Muscle layer of duodenum (tissue), 2 donors: ENCODE measurements at regions not wholly inside any gene's neighbourhood (a gene's known extent, or its start where the extent isn't known, plus 50 kb on each side); places are given as distances from the start of the nearest gene placed in this dataset.

Source experiments
- H3K27ac ChIP-seq: one replicate; pipeline ENCODE4 v1.7.0; 2013; ENCODE audit warnings: mild to moderate bottlenecking, low read length
- H3K27me3 ChIP-seq: one replicate; pipeline ENCODE4 v1.7.0; 2013; ENCODE audit warnings: low read depth, mild to moderate bottlenecking, control low read depth, low read length
- H3K36me3 ChIP-seq, 2 donors: one replicate each; pipeline ENCODE4 v1.7.0; 2013; ENCODE audit warnings: low read length in 2 of 2, control low read depth in 1 of 2, mild to moderate bottlenecking in 1 of 2; ENCODE audit not compliant: insufficient read depth in 2 of 2, control insufficient read depth in 1 of 2
- H3K4me1 ChIP-seq, 2 donors: one replicate each; pipeline ENCODE4 v1.7.0; 2013; ENCODE audit warnings: low read length in 2 of 2, mild to moderate bottlenecking in 2 of 2, control low read depth in 1 of 2, moderate library complexity in 1 of 2; ENCODE audit not compliant: insufficient read depth in 2 of 2, control insufficient read depth in 1 of 2
- H3K4me3 ChIP-seq, 2 donors: one replicate each; pipeline ENCODE4 v1.7.0; 2013; ENCODE audit warnings: low read length in 2 of 2, low read depth in 1 of 2, mild to moderate bottlenecking in 1 of 2
- H3K9me3 ChIP-seq, 2 donors: one replicate each; pipeline ENCODE4 v1.7.0; 2013; ENCODE audit warnings: low read length in 2 of 2, control low read depth in 1 of 2, mild to moderate bottlenecking in 1 of 2; ENCODE audit not compliant: control insufficient read depth in 1 of 2
- donor health status: healthy.

GRCh38 chr9:31255211-31255610 lies 1129.2 kb upstream of the ACO1 start:
- H3K4me3 ChIP-seq, result no peak overlapping the region
- no peaks in the 10 kb centered on the region for H3K4me1 ChIP-seq
- H3K9me3 ChIP-seq, result peaks cover 0 to 11% of the 10 kb centered on the region in 2 donors
- H3K27ac ChIP-seq, result no peak overlapping the region
- H3K27me3 ChIP-seq, result no peaks in the 10 kb centered on the region
- no peaks in the 10 kb centered on the region for H3K36me3 ChIP-seq

- Histone ChIP-seq H3K4me1 (no peaks in the 10 kb centered on the region), H3K27ac (no peak overlapping the region), H3K4me3 (no peak overlapping the region), H3K9me3 (no peaks in the 10 kb centered on the region), H3K36me3 (no peaks in the 10 kb centered on the region), H3K27me3 (no peaks in the 10 kb centered on the region)
Observed at GRCh38 chr9:31259824-31260223, 1124.6 kb upstream of the ACO1 start.

- Histone ChIP-seq H3K9me3 (no peaks in the 10 kb centered on the region), H3K4me3 (no peak overlapping the region), H3K27ac (no peak overlapping the region)
Observed at GRCh38 chr9:31272456-31273295, 1111.8 kb upstream of the ACO1 start.

DNA sequence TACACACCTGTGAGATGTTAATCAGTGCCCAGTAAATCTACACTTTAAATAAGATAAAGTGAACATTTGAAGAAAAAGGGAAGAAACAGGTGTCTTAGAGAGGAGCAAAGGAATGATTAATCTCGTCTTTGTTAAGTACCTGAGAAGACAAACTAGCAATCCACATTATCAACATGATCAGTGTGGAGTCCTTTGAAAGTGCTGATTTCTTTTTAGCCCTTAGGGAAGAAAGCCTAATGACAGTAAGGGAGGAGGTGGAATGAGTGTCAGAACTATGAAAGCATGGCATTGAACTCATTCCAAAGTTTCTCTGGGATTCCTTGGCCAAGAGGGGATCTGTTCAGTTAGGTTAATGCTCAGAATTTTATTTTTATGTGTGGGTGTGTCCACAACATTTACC lies 1109.0 kb upstream of the ACO1 start:
- Histone ChIP-seq H3K27ac (no peak overlapping the region), H3K9me3 (no peaks in the 10 kb centered on the region), H3K36me3 (no peaks in the 10 kb centered on the region)

More at GRCh38 chr9:31272456-31273295, 1111.8 kb upstream of the ACO1 start:
- no peaks in the 10 kb centered on the region for H3K4me1 ChIP-seq
- no peaks in the 10 kb centered on the region for H3K36me3 ChIP-seq
- no peaks in the 10 kb centered on the region for H3K27me3 ChIP-seq

GRCh38 chr9:31290731-31291130 lies 1093.7 kb upstream of the ACO1 start:
- H3K4me1 ChIP-seq, result no peaks in the 10 kb centered on the region
- no peak overlapping the region for H3K27ac ChIP-seq
- H3K9me3 ChIP-seq, result no peaks in the 10 kb centered on the region
- no peaks in the 10 kb centered on the region for H3K27me3 ChIP-seq
- no peak overlapping the region for H3K4me3 ChIP-seq
- H3K36me3 ChIP-seq, result no peaks in the 10 kb centered on the region

More for the DNA sequence above, 1109.0 kb upstream of the ACO1 start:
- Histone ChIP-seq H3K27me3 (no peaks in the 10 kb centered on the region), H3K4me3 (no peak overlapping the region), H3K4me1 (no peaks in the 10 kb centered on the region)

DNA sequence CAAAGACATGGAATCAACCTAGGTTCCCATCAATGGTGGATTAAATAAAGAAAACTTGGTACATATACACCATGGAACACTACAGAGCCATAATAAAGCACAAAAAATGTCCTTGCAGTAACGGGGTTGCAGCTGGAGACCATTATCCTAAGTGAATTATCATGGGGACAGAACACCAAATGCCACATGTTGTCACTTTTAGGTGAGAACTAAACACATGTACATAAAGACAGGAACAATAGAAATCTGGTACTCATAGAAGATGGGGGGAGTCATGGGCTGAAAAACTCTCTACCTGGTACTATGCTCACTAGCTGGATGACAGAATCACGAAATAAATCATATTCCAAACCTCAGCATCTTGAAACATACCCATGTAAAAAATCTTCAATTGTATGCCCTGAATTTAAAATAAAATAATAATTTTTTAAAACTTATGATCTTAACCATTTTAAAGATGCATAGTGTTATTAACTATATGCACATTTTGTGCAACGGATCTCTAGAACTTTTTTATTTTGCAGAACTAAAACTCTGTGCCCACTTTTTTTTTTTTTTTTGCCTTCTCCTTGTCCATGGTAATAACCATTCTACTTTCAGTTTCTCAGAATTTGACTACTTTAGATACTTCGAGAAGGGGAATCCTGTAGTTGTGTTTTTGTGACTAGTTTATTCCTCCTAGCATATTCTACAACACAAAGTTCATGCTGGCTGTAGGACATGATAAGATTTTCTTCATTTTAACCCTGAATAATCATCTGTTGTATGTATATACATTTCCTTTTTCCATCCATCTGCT lies 1081.6 kb upstream of the ACO1 start:
- H3K9me3 ChIP-seq, result no peaks in the 10 kb centered on the region
- H3K4me1 ChIP-seq, result no peaks in the 10 kb centered on the region
- no peak overlapping the region for H3K4me3 ChIP-seq
- H3K27ac ChIP-seq, result no peak overlapping the region
- H3K36me3 ChIP-seq, result no peaks in the 10 kb centered on the region
- no peaks in the 10 kb centered on the region for H3K27me3 ChIP-seq

GRCh38 chr9:31304576-31304975 lies 1079.9 kb upstream of the ACO1 start:
- Histone ChIP-seq H3K4me1 (no peaks in the 10 kb centered on the region), H3K27me3 (no peaks in the 10 kb centered on the region), H3K4me3 (no peak overlapping the region), H3K36me3 (no peaks in the 10 kb centered on the region), H3K9me3 (no peaks in the 10 kb centered on the region), H3K27ac (no peak overlapping the region)

DNA sequence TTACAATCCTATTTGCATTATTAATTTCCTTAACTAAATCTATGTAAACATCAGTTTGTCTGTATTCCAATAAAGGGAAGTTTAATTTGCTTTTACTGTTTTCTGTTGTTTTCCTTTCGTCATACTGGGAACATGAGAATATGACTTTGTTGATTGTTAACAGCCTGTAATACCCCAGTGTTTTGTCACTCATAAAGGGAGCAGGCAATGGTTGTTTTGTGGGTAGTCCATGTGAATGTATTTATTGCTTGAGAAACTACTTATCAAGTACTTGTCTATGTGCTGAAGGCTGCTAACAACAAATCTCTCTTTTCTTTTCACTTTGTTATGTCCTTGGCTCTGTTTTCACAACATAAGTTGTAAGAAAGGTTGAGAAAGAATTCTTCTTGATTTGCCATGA lies 1070.2 kb upstream of the ACO1 start:
- H3K4me3 ChIP-seq, result no peak overlapping the region
- H3K27me3 ChIP-seq, result no peaks in the 10 kb centered on the region

DNA sequence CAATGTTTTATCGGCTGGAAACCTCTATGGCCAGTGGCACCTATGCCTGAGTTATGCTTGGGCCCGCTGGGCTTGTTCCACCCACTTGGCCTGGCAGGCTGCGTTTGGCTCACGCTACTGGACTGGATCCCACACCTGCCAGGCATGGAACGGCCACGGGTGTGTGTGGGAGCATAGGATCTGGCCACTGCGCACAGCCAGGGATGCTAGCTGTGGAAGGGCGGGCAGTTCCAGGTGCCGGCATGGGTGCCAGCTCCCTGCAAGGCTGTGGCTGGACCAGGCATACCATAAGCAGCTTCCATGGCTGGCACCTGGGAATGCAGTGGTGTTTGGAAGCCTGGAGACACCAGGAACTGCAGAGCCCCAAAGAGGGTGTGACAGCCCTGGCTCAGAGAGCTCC lies 1063.9 kb upstream of the ACO1 start:
- H3K4me3 ChIP-seq, result no peak overlapping the region
- no peak overlapping the region for H3K27ac ChIP-seq
- H3K9me3 ChIP-seq, result no peaks in the 10 kb centered on the region
- no peaks in the 10 kb centered on the region for H3K4me1 ChIP-seq
- H3K27me3 ChIP-seq, result no peaks in the 10 kb centered on the region
- no peaks in the 10 kb centered on the region for H3K36me3 ChIP-seq

More for the DNA sequence above, 1070.2 kb upstream of the ACO1 start:
- H3K4me1 ChIP-seq, result no peaks in the 10 kb centered on the region
- H3K27ac ChIP-seq, result no peak overlapping the region
- no peaks in the 10 kb centered on the region for H3K9me3 ChIP-seq
- H3K36me3 ChIP-seq, result no peaks in the 10 kb centered on the region

DNA sequence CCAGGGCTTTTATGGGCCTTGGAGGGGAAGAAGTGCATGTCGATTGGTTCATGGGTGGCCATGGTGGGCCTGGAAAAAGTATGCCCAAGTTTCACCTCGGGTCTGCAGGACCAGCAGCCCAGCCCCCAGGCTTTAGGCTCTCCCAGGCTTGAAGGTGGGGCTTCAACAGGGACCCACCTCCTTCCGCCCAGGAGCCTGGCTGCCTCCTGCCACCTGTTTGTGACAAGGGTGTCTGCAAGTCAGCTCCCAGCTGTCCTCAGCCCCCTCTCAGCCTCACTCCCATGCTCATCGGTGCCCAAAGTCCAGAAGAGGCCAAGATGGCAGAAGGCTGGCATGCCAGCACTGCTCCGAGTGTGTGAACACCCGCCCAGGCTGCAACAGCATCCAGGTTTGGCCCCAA lies 1063.2 kb upstream of the ACO1 start:
- Histone ChIP-seq H3K4me3 (no peak overlapping the region), H3K27ac (no peak overlapping the region), H3K9me3 (no peaks in the 10 kb centered on the region), H3K4me1 (no peaks in the 10 kb centered on the region), H3K36me3 (no peaks in the 10 kb centered on the region), H3K27me3 (no peaks in the 10 kb centered on the region)

DNA sequence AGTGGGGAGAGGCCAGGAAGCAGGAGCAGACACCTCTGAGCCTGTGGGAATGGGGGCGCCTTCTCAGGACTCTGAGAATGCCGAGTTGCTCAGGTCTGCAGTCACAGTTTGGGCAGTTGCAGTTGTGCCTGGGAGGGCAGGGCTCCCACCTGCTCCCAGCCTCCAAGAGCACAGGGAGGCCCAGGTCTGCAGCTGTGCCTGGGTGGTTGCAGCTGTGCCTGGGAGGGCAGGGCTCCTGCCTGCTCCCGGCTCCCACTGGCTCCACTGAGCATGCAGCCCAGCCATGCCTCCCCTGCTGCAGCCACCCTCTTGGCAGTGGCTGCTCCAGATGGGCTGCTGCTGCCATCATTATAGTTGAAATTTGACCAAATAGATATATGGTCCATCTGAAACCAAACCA lies 1062.8 kb upstream of the ACO1 start:
- H3K27ac ChIP-seq, result no peak overlapping the region
- H3K36me3 ChIP-seq, result no peaks in the 10 kb centered on the region
- H3K4me1 ChIP-seq, result no peaks in the 10 kb centered on the region
- no peaks in the 10 kb centered on the region for H3K9me3 ChIP-seq
- H3K27me3 ChIP-seq, result no peaks in the 10 kb centered on the region
- H3K4me3 ChIP-seq, result no peak overlapping the region
